IMR-90 (cell line): ENCODE measurements at regions not wholly inside any gene's neighbourhood (a gene's known extent, or its start where the extent isn't known, plus 50 kb on each side); places are given as distances from the start of the nearest gene placed in this dataset.

Experiments used
- ATAC-seq: fragments of 200-7000 bp; cut with Tn5 transposase; 2 replicates; pipeline ENCODE4 v1.9.1; 2020; ENCODE audit warnings: low read depth, mild to moderate bottlenecking, moderate library complexity
- BruUV-seq: library from RNA; stranded (reverse); fragments of 400-500 nt; replicated peaks from 2 replicates; lab custom pipeline; 2021; lab: Mats Ljungman, UMichigan
- CTCF ChIA-PET: fragments of 300-600 bp; formaldehyde crosslinking; extraction: SDS; loops from one replicate; lab custom pipeline; 2021; ENCODE audit warnings: antibody characterized with exemption; lab: Yijun Ruan, JAX
- POLR2A ChIA-PET: fragments of 300-600 bp; sonication (Branson Sonifier 250); formaldehyde crosslinking; loops from one replicate; lab custom pipeline; 2022; ENCODE audit warnings: antibody characterized with exemption; ENCODE audit not compliant: unreplicated experiment; lab: Charles Lee
- DNase-seq: peaks from one replicate; pipeline ENCODE4 v3.0.0; 2013
- H2AFZ ChIP-seq: replicated peaks from 2 replicates; pipeline ENCODE3; 2013; ENCODE audit warnings: low read length, mild to moderate bottlenecking; ENCODE audit not compliant: poor library complexity
- H2AK5ac ChIP-seq: 2 replicates; pipeline ENCODE4 v1.6.1; 2013; ENCODE audit warnings: low read depth, low read length, inconsistent platforms
- H2AK9ac ChIP-seq: replicated peaks from 2 replicates; pipeline ENCODE3; 2013; ENCODE audit warnings: mild to moderate bottlenecking, low read depth, low read length, moderate library complexity; ENCODE audit not compliant: poor library complexity
- H2BK120ac ChIP-seq: 2 replicates; pipeline ENCODE4 v1.6.1; 2013; ENCODE audit warnings: low read depth, low read length, inconsistent platforms
- H2BK15ac ChIP-seq: 3 replicates; pipeline ENCODE4 v1.6.1; 2013; ENCODE audit warnings: low read depth, low read length, inconsistent platforms
- H2BK20ac ChIP-seq: 2 replicates; pipeline ENCODE4 v1.6.1; 2013; ENCODE audit warnings: low read depth, mild to moderate bottlenecking, inconsistent platforms, low read length, moderate library complexity
- H2BK5ac ChIP-seq: 2 replicates; pipeline ENCODE4 v1.6.1; 2013; ENCODE audit warnings: mild to moderate bottlenecking, low read depth, low read length, inconsistent platforms; ENCODE audit not compliant: poor library complexity, severe bottlenecking
- H3K14ac ChIP-seq: replicated peaks from 2 replicates; pipeline ENCODE4 v1.6.1; 2013; ENCODE audit warnings: low read depth, low read length, inconsistent platforms
- H3K18ac ChIP-seq: 2 replicates; pipeline ENCODE4 v1.6.1; 2013; ENCODE audit warnings: low read depth, low read length, control low read depth
- H3K23ac ChIP-seq: 2 replicates; pipeline ENCODE4 v1.6.1; 2013; ENCODE audit warnings: low read depth, low read length, inconsistent platforms
- H3K27ac ChIP-seq: 2 replicates; pipeline ENCODE4 v1.5.1; 2013; ENCODE audit warnings: mild to moderate bottlenecking, control low read depth, low read length; ENCODE audit not compliant: insufficient read depth
- H3K27me3 ChIP-seq: 2 replicates; pipeline ENCODE4 v1.6.1; 2013; ENCODE audit warnings: low read length; ENCODE audit not compliant: control insufficient read depth, insufficient read depth
- H3K36me3 ChIP-seq: 2 replicates; pipeline ENCODE4 v1.6.1; 2013; ENCODE audit warnings: low read length, mixed read lengths; ENCODE audit not compliant: control insufficient read depth, insufficient read depth
- H3K4ac ChIP-seq: 2 replicates; pipeline ENCODE4 v1.6.1; 2013; ENCODE audit warnings: low read depth, low read length, inconsistent platforms
- H3K4me1 ChIP-seq: 2 replicates; pipeline ENCODE4 v1.6.1; 2013; ENCODE audit warnings: low read length, mixed read lengths; ENCODE audit not compliant: control insufficient read depth, insufficient read depth
- H3K4me2 ChIP-seq: 2 replicates; pipeline ENCODE4 v1.6.1; 2013; ENCODE audit warnings: low read depth, mild to moderate bottlenecking, control low read depth, low read length, moderate library complexity
- H3K4me3 ChIP-seq: 2 replicates; pipeline ENCODE4 v1.5.1; 2013; ENCODE audit warnings: low read depth, mild to moderate bottlenecking, control low read depth, low read length, moderate library complexity; ENCODE audit not compliant: insufficient read depth
- H3K56ac ChIP-seq: 2 replicates; pipeline ENCODE4 v1.6.1; 2013; ENCODE audit warnings: low read length, inconsistent platforms; ENCODE audit not compliant: insufficient read depth; ENCODE audit errors: extremely low read depth
- H3K79me1 ChIP-seq, 2 experiments: 2 replicates each; pipeline ENCODE4 v1.6.1; 2013; ENCODE audit warnings: low read length in 2 of 2, inconsistent platforms in 1 of 2, low read depth in 1 of 2
- H3K9ac ChIP-seq: 2 replicates; pipeline ENCODE4 v1.6.1; 2013; ENCODE audit warnings: low read depth, low read length, control low read depth
- H3K9me1 ChIP-seq: 2 replicates; pipeline ENCODE4 v1.6.1; 2013; ENCODE audit warnings: low read length, inconsistent platforms; ENCODE audit not compliant: insufficient read depth
- H3K9me3 ChIP-seq: 2 replicates; pipeline ENCODE4 v1.6.1; 2013; ENCODE audit warnings: low read length; ENCODE audit not compliant: control insufficient read depth, insufficient read depth
- H4K20me1 ChIP-seq: 2 replicates; pipeline ENCODE4 v1.6.1; 2013; ENCODE audit warnings: low read length, inconsistent platforms; ENCODE audit not compliant: insufficient read depth
- H4K5ac ChIP-seq: 2 replicates; pipeline ENCODE4 v1.6.1; 2013; ENCODE audit warnings: mild to moderate bottlenecking, low read depth, low read length, control low read depth
- H4K8ac ChIP-seq, 2 experiments: 2 replicates each; pipeline ENCODE4 v1.6.1; 2013; ENCODE audit warnings: low read depth in 2 of 2, low read length in 2 of 2, control low read depth in 1 of 2, inconsistent platforms in 1 of 2
- H4K91ac ChIP-seq: 2 replicates; pipeline ENCODE4 v1.6.1; 2013; ENCODE audit warnings: low read depth, low read length, inconsistent platforms; ENCODE audit not compliant: insufficient read depth
- FOS ChIP-seq: fragments of 150-350 bp; IDR thresholded peaks from 2 replicates; pipeline ENCODE4 v1.6.1; 2016; ENCODE audit warnings: low read depth, low read length
- MAFK ChIP-seq: IDR thresholded peaks from 2 replicates; pipeline ENCODE4 v1.6.1; 2012; ENCODE audit warnings: low read depth, low read length, improper control_type of control experiment
- MXI1 ChIP-seq: IDR thresholded peaks from 2 replicates; pipeline ENCODE4 v1.6.1; 2012; ENCODE audit warnings: low read depth, mild to moderate bottlenecking, low read length, moderate library complexity, borderline replicate concordance
- POLR2A ChIP-seq: IDR thresholded peaks from 2 replicates; pipeline ENCODE4 v1.6.1; 2012; ENCODE audit warnings: mild to moderate bottlenecking, low read depth, low read length
- SMC3 ChIP-seq: fragments of 150-350 bp; IDR thresholded peaks from 2 replicates; pipeline ENCODE4 v1.6.1; 2016; ENCODE audit warnings: low read depth, mild to moderate bottlenecking, antibody characterized with exemption, low read length, moderate library complexity
- WGBS, 2 experiments: methylation state at CpG; one replicate each; pipeline versions ENCODE4 v1.1.5 to v1.1.7; 2013; ENCODE audit warnings: missing lambda C conversion rate in 2 of 2; ENCODE audit not compliant: insufficient read length in 1 of 2; ENCODE audit errors: extremely low coverage in 2 of 2; 5-methylcytosine and 5-hydroxymethylcytosine counted together
- dilution Hi-C: fragments of 300-500 bp; cut with HindIII; formaldehyde crosslinking; loops from one replicate; pipeline ENCODE4 v1.14.3; 2018; ENCODE audit warnings: low sequenced_read_pairs; ENCODE audit not compliant: unreplicated experiment
- in situ Hi-C: fragments of 300-500 bp; cut with MboI; formaldehyde crosslinking; loops from 3 replicates; pipeline ENCODE4 v1.14.3; 2019; ENCODE audit warnings: low sequenced_read_pairs, inconsistent platforms, mixed read lengths
- intact Hi-C: fragments of 100-400 bp; cut with micrococcal nuclease; formaldehyde crosslinking; loops from 2 replicates; pipeline ENCODE4 v1.10.0; 2022
- TF ChIP-seq, protein P1 (sequence below): fragments of 150-350 bp; IDR thresholded peaks from 2 replicates; pipeline ENCODE4 v1.6.1; 2016; ENCODE audit warnings: low read depth, mild to moderate bottlenecking, low read length, moderate library complexity, borderline replicate concordance

DNA sequence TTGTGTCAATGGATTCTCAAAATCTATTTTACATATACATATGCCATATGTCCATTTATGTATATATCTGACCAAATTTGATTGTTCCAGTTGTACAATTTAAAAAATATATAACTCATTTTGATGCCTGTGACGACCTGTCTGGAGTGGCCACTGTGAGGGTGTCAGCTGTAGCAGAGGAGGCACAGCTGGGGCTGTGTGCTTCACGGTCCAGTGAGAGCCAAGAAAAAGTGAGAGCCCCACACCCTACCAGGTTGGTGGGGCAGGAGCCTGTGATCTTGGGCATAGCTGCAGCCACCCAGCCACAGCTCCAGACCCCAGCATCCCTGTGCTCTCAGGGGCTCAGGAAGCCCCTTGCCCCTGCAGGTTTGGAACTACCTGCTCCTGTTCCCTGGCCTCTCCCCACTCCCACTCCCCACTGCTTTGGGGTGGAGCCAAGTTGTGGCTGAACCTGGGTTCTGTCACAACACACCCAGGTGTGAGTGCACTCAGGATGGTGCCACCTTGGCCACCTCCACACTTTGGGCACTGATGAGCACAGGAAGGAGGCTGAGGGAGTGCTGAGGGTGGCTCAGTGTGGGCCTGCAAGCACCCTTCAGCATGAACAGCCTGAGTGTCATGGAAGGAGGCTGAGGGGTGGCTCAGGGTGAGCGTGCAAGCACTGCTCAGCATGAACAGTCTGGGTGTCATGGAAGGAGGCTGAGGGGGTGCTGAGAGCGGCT is 161.1 kb upstream of the ROBO1 start:
- in situ Hi-C loops = no loop called here
- ATAC-seq = no peak

More for the DNA sequence above, 161.1 kb upstream of the ROBO1 start:
- Histone ChIP-seq H2BK15ac (no peak overlapping the region), H2AFZ (no peak overlapping the region), H2AK5ac (no peak overlapping the region), H3K79me1 (no peaks in the 10 kb centered on the region), H3K23ac (no peak overlapping the region), H4K91ac (no peak overlapping the region), H4K5ac (no peak overlapping the region), H4K8ac (no peak overlapping the region), H4K20me1 (no peaks in the 10 kb centered on the region), H3K18ac (no peak overlapping the region), H3K56ac (no peak overlapping the region), H3K4me1 (no peaks in the 10 kb centered on the region), H2BK120ac (no peak overlapping the region), H3K4me3 (no peak overlapping the region), H3K27me3 (no peaks in the 10 kb centered on the region), H3K27ac (no peak overlapping the region), H3K4ac (no peak overlapping the region), H3K9me3 (peaks cover 8% of the 10 kb centered on the region), H3K4me2 (no peak overlapping the region), H3K14ac (no peak overlapping the region), H2BK20ac (no peak overlapping the region), H3K36me3 (no peaks in the 10 kb centered on the region), H2BK5ac (no peak overlapping the region), H3K9ac (no peak overlapping the region), H3K9me1 (no peaks in the 10 kb centered on the region), H2AK9ac (no peak overlapping the region)
- BruUV-seq = no TSS peak
- TF ChIP-seq MAFK (no peak), POLR2A (no peak), SMC3 (no peak), FOS (no peak), MXI1 (no peak)
- TF ChIP-seq, protein P1, sequence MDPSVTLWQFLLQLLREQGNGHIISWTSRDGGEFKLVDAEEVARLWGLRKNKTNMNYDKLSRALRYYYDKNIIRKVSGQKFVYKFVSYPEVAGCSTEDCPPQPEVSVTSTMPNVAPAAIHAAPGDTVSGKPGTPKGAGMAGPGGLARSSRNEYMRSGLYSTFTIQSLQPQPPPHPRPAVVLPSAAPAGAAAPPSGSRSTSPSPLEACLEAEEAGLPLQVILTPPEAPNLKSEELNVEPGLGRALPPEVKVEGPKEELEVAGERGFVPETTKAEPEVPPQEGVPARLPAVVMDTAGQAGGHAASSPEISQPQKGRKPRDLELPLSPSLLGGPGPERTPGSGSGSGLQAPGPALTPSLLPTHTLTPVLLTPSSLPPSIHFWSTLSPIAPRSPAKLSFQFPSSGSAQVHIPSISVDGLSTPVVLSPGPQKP = no peak
- dilution Hi-C loops (no loop called here), intact Hi-C loops (no loop called here)
- ChIA-PET POLR2A (no interaction called here), CTCF (no interaction called here)
- no CpG with 5 or more reads among the region's 4 CpGs for WGBS, 2 experiments
- no peak for DNase-seq
